A673 (cell line): ENCODE measurements at regions not wholly inside any gene's neighbourhood (a gene's known extent, or its start where the extent isn't known, plus 50 kb on each side); places are given as distances from the start of the nearest gene placed in this dataset.

Experiments used
- EZH2 ChIP-seq: fragments of 200-600 bp; sonication (generic); IDR thresholded peaks from 2 replicates; pipeline ENCODE4 v1.6.1; 2017; ENCODE audit warnings: borderline replicate concordance, low read depth, mild to moderate bottlenecking, mixed read lengths, antibody characterized with exemption, low read length; ENCODE audit not compliant: poor library complexity, severe bottlenecking
- TF ChIP-seq, protein P1 (sequence below): fragments of 300-800, 200-600 bp; sonication (generic); conservative IDR thresholded peaks from 2 replicates; pipeline ENCODE4 v1.5.1; 2017; ENCODE audit warnings: low read depth, mild to moderate bottlenecking, antibody characterized with exemption, low read length, moderate library complexity, mixed read lengths

- TF ChIP-seq, protein P1, sequence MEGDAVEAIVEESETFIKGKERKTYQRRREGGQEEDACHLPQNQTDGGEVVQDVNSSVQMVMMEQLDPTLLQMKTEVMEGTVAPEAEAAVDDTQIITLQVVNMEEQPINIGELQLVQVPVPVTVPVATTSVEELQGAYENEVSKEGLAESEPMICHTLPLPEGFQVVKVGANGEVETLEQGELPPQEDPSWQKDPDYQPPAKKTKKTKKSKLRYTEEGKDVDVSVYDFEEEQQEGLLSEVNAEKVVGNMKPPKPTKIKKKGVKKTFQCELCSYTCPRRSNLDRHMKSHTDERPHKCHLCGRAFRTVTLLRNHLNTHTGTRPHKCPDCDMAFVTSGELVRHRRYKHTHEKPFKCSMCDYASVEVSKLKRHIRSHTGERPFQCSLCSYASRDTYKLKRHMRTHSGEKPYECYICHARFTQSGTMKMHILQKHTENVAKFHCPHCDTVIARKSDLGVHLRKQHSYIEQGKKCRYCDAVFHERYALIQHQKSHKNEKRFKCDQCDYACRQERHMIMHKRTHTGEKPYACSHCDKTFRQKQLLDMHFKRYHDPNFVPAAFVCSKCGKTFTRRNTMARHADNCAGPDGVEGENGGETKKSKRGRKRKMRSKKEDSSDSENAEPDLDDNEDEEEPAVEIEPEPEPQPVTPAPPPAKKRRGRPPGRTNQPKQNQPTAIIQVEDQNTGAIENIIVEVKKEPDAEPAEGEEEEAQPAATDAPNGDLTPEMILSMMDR, result no peak
- TF ChIP-seq EZH2, result no peak
These were observed 288.1 kb downstream of the EPHA4 start for GRCh38 chr2:221283896-221284545.
